ENCODE measurements at regions not wholly inside any gene's neighbourhood (a gene's known extent, or its start where the extent isn't known, plus 50 kb on each side); places are given as distances from the start of the nearest gene placed in this dataset.
"Not testable (repeated sequence)": the region's sequence is repeated elsewhere in the genome, so short reads cannot be mapped to it uniquely, and the experiment has no call there.

- Mint-ChIP-seq H3K36me3 (ENCODE audit: unreplicated experiment) (no peaks in the 10 kb centered on the region), H3K4me1 (ENCODE audit: low read depth, unreplicated experiment) (no peaks in the 10 kb centered on the region), H3K27ac (ENCODE audit: unreplicated experiment) (no peak overlapping the region), H3K27me3 (ENCODE audit: unreplicated experiment) (no peaks in the 10 kb centered on the region), H3K9me3 (ENCODE audit: unreplicated experiment) (no peaks in the 10 kb centered on the region), H3K4me3 (ENCODE audit: unreplicated experiment) (no peak overlapping the region)
- TF ChIP-seq CTCF (IDR thresholded peaks at IDR 0.05; ENCODE audit: partially characterized antibody, unreplicated experiment) = no peak
- no peak for DNase-seq
Measured at GRCh38 chrX:47302396-47302795, 68.0 kb upstream of the ZNF157 start.

GRCh38 chrX:47306471-47307023 is 63.8 kb upstream of the ZNF157 start:
- H3K4me1 Mint-ChIP-seq (ENCODE audit: low read depth, unreplicated experiment); H3K4me3 Mint-ChIP-seq (ENCODE audit: unreplicated experiment): not testable (repeated sequence)

GRCh38 chrX:47311932-47312774 is 58.2 kb upstream of the ZNF157 start:
- H3K27ac Mint-ChIP-seq (ENCODE audit: unreplicated experiment) = no peak overlapping the region
- peak; percentile 24 for DNase-seq
- H3K36me3 Mint-ChIP-seq (ENCODE audit: unreplicated experiment) = no peaks in the 10 kb centered on the region
- peaks cover 1% of the 10 kb centered on the region for H3K9me3 Mint-ChIP-seq (ENCODE audit: unreplicated experiment)
- no peaks in the 10 kb centered on the region for H3K27me3 Mint-ChIP-seq (ENCODE audit: unreplicated experiment)
- H3K4me1 Mint-ChIP-seq (ENCODE audit: low read depth, unreplicated experiment) = peaks cover 7% of the 10 kb centered on the region
- peak; percentile 39 for TF ChIP-seq CTCF (IDR thresholded peaks at IDR 0.05; ENCODE audit: partially characterized antibody, unreplicated experiment)
- no peak overlapping the region for H3K4me3 Mint-ChIP-seq (ENCODE audit: unreplicated experiment)

More at GRCh38 chrX:47306471-47307023, 63.8 kb upstream of the ZNF157 start:
- not testable (repeated sequence) for H3K9me3 Mint-ChIP-seq (ENCODE audit: unreplicated experiment); DNase-seq; H3K27me3 Mint-ChIP-seq (ENCODE audit: unreplicated experiment); H3K27ac Mint-ChIP-seq (ENCODE audit: unreplicated experiment); H3K36me3 Mint-ChIP-seq (ENCODE audit: unreplicated experiment)

GRCh38 chrX:47313056-47313455 is 57.3 kb upstream of the ZNF157 start:
- TF ChIP-seq CTCF (IDR thresholded peaks at IDR 0.05; ENCODE audit: partially characterized antibody, unreplicated experiment) = no peak
- Mint-ChIP-seq H3K4me1 (ENCODE audit: low read depth, unreplicated experiment) (peaks cover 7% of the 10 kb centered on the region), H3K27me3 (ENCODE audit: unreplicated experiment) (no peaks in the 10 kb centered on the region), H3K27ac (ENCODE audit: unreplicated experiment) (no peak overlapping the region), H3K9me3 (ENCODE audit: unreplicated experiment) (peaks cover 1% of the 10 kb centered on the region), H3K36me3 (ENCODE audit: unreplicated experiment) (no peaks in the 10 kb centered on the region), H3K4me3 (ENCODE audit: unreplicated experiment) (no peak overlapping the region)
- DNase-seq = no peak

- Mint-ChIP-seq H3K27ac (ENCODE audit: unreplicated experiment) (peak overlapping the region; percentile 97), H3K4me3 (ENCODE audit: unreplicated experiment) (peak overlapping the region; percentile 80), H3K9me3 (ENCODE audit: unreplicated experiment) (peaks cover under 1% of the 10 kb centered on the region), H3K36me3 (ENCODE audit: unreplicated experiment) (no peaks in the 10 kb centered on the region), H3K4me1 (ENCODE audit: low read depth, unreplicated experiment) (peaks cover 7% of the 10 kb centered on the region), H3K27me3 (ENCODE audit: unreplicated experiment) (no peaks in the 10 kb centered on the region)
- no peak for TF ChIP-seq CTCF (IDR thresholded peaks at IDR 0.05; ENCODE audit: partially characterized antibody, unreplicated experiment)
- peak; percentile 61 for DNase-seq
Measured at GRCh38 chrX:47316276-47317025, 53.9 kb upstream of the ZNF157 start.
